GM18498 (cell line): ENCODE measurements at regions not wholly inside any gene's neighbourhood (a gene's known extent, or its start where the extent isn't known, plus 50 kb on each side); places are given as distances from the start of the nearest gene placed in this dataset.

Experiments
- ATAC-seq: cut with Tn5 transposase; IDR thresholded peaks from one replicate; pipeline ENCODE4 v1.9.1; 2021; ENCODE audit warnings: mild to moderate bottlenecking, moderate library complexity; ENCODE audit not compliant: unreplicated experiment

- ATAC-seq: no peak
These were observed 494.9 kb upstream of the MEF2C start for GRCh38 chr5:89377767-89378455.

GRCh38 chr5:89374818-89375521, 492.0 kb upstream of the MEF2C start:
- ATAC-seq: no peak

GRCh38 chr5:89374144-89374784, 491.3 kb upstream of the MEF2C start:
- ATAC-seq: peak; percentile 68

- no peak for ATAC-seq
These were observed 489.2 kb upstream of the MEF2C start for GRCh38 chr5:89372176-89372575.

GRCh38 chr5:89371646-89372045, 488.7 kb upstream of the MEF2C start:
- ATAC-seq: no peak

GRCh38 chr5:89359046-89359445, 476.1 kb upstream of the MEF2C start:
- no peak for ATAC-seq

GRCh38 chr5:89353837-89354551, 471.0 kb upstream of the MEF2C start:
- ATAC-seq: peak; percentile 71

- no peak for ATAC-seq
These were observed 469.0 kb upstream of the MEF2C start for GRCh38 chr5:89351975-89352374.

GRCh38 chr5:89351222-89351621, 468.2 kb upstream of the MEF2C start:
- ATAC-seq: no peak

GRCh38 chr5:89350684-89351083, 467.7 kb upstream of the MEF2C start:
- no peak for ATAC-seq

GRCh38 chr5:89349246-89349980, 466.4 kb upstream of the MEF2C start:
- no peak for ATAC-seq

GRCh38 chr5:89346573-89346972, 463.6 kb upstream of the MEF2C start:
- ATAC-seq: no peak

GRCh38 chr5:89343666-89344065, 460.7 kb upstream of the MEF2C start:
- peak; percentile 89 for ATAC-seq

GRCh38 chr5:89342106-89342876, 459.3 kb upstream of the MEF2C start:
- ATAC-seq: peak; percentile 38

- no peak for ATAC-seq
These were observed 456.0 kb upstream of the MEF2C start for GRCh38 chr5:89338935-89339334.

GRCh38 chr5:89336111-89336510, 453.1 kb upstream of the MEF2C start:
- ATAC-seq: no peak

- no peak for ATAC-seq
These were observed 447.2 kb upstream of the MEF2C start for GRCh38 chr5:89330140-89330539.

GRCh38 chr5:89327608-89328007, 444.6 kb upstream of the MEF2C start:
- ATAC-seq: no peak

- ATAC-seq: no peak
These were observed 442.0 kb upstream of the MEF2C start for GRCh38 chr5:89324990-89325389.
